22Rv1 (cell line): ENCODE measurements at regions not wholly inside any gene's neighbourhood (a gene's known extent, or its start where the extent isn't known, plus 50 kb on each side); places are given as distances from the start of the nearest gene placed in this dataset.

Experiments used
- H3K27ac ChIP-seq: fragments of 450-650 bp; 2 replicates; pipeline ENCODE4 v1.5.1; 2017
- ZFX ChIP-seq: fragments of 450-650 bp; IDR thresholded peaks from 2 replicates; pipeline ENCODE4 v1.6.1; 2017; ENCODE audit warnings: antibody characterized with exemption, borderline replicate concordance
- TF ChIP-seq, protein P1 (sequence below): fragments of 450-650 bp; IDR thresholded peaks from 2 replicates; pipeline ENCODE4 v1.5.1; 2017; ENCODE audit warnings: mild to moderate bottlenecking

- TF ChIP-seq, protein P1, sequence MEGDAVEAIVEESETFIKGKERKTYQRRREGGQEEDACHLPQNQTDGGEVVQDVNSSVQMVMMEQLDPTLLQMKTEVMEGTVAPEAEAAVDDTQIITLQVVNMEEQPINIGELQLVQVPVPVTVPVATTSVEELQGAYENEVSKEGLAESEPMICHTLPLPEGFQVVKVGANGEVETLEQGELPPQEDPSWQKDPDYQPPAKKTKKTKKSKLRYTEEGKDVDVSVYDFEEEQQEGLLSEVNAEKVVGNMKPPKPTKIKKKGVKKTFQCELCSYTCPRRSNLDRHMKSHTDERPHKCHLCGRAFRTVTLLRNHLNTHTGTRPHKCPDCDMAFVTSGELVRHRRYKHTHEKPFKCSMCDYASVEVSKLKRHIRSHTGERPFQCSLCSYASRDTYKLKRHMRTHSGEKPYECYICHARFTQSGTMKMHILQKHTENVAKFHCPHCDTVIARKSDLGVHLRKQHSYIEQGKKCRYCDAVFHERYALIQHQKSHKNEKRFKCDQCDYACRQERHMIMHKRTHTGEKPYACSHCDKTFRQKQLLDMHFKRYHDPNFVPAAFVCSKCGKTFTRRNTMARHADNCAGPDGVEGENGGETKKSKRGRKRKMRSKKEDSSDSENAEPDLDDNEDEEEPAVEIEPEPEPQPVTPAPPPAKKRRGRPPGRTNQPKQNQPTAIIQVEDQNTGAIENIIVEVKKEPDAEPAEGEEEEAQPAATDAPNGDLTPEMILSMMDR: no peak
- no peak for TF ChIP-seq ZFX
- no peak overlapping the region for H3K27ac ChIP-seq
Observed at GRCh38 chr2:167681234-167682015, 566.0 kb downstream of the STK39 start.

GRCh38 chr2:167678158-167678557 lies 569.2 kb downstream of the STK39 start:
- no peak overlapping the region for H3K27ac ChIP-seq
- TF ChIP-seq, protein P1: no peak
- TF ChIP-seq ZFX: no peak

GRCh38 chr2:167675906-167676305 lies 571.5 kb downstream of the STK39 start:
- H3K27ac ChIP-seq: no peak overlapping the region
- TF ChIP-seq, protein P1: no peak
- TF ChIP-seq ZFX: no peak

DNA sequence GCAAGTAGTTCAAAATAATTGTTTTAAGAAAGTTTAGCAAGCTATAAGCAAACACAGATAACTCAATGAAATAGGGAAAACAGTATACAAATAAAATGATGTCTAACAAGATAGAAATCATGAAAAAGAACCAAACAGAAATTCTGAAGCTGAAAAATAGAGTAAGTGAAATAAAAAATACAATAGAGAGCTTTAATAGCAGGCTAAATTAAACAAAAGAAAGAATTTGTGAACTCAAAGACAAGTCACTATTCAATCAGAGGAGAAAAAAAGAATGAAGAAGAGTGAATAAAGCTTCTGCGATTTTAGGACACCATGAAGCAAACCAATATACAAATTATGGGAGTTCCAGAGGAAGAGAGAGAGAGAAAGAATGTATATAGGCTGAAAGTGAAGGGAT lies 576.8 kb downstream of the STK39 start:
- H3K27ac ChIP-seq: no peak overlapping the region
- TF ChIP-seq, protein P1: no peak

DNA sequence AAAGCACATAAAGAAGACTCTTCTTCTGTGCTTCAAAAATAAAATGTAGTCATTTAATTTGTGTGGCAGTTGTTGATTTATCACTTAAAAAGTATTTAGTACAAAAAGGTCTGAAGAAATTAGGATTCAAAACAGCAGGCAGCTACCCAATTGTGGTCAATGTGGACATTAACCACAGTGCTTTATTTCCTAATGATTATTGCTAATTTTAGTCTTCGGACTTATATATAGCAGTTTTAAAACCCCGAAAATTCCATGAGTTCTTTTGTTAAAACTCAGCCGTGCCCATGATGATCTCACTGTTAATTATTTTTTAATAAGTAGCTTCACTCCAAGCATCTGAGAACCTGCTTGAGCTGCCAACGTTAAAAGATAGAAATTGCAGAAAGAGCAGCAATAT lies 594.3 kb downstream of the STK39 start:
- H3K27ac ChIP-seq: no peak overlapping the region
- TF ChIP-seq ZFX: no peak
- TF ChIP-seq, protein P1: no peak

DNA sequence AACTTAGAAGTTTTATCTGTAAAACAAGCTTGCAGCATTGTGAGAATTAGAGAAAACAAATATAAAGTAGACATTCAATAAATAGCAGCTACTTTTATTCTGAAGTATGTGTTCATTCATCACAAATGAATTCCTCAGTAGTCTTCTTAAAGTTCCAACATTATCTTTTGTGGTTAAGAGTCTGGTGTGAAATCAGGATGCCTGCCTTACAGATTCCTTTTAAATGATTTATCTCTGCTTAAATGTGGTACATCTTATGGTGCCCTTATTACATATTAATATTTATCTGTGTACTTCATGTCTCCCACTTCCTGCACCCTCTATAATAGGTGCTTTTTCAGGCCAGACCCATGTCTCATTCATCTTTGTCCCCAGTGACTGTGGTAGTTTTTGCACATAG lies 595.0 kb downstream of the STK39 start:
- TF ChIP-seq, protein P1: no peak
- no peak for TF ChIP-seq ZFX
- H3K27ac ChIP-seq: no peak overlapping the region

- TF ChIP-seq, protein P1: no peak
- TF ChIP-seq ZFX: no peak
- no peak overlapping the region for H3K27ac ChIP-seq
Observed at GRCh38 chr2:167651406-167652151, 595.8 kb downstream of the STK39 start.
